ENCODE measurements at regions not wholly inside any gene's neighbourhood (a gene's known extent, or its start where the extent isn't known, plus 50 kb on each side); places are given as distances from the start of the nearest gene placed in this dataset.
"Not testable (repeated sequence)": the region's sequence is repeated elsewhere in the genome, so short reads cannot be mapped to it uniquely, and the experiment has no call there.

GRCh38 chr11:97078443-97078842 is 688.6 kb downstream of the JRKL start:
- no peaks in the 10 kb centered on the region for H3K27me3 ChIP-seq
- intact Hi-C loops (cut with DNase I), result no loop called here
- no peak for DNase-seq
- no peak for TF ChIP-seq POLR2A (IDR thresholded peaks at IDR 0.05)
- no peak for TF ChIP-seq EP300 (IDR thresholded peaks at IDR 0.05)
- TF ChIP-seq CTCF (IDR thresholded peaks at IDR 0.05), result no peak
- H3K27ac ChIP-seq, result no peak overlapping the region
- WGBS, 3 donors, result 40 to 48% (median 42%) methylated on average over 2 of the region's 2 CpGs
- H3K4me1 ChIP-seq (ENCODE audit: insufficient read depth), result no peaks in the 10 kb centered on the region
- H3K9me3 ChIP-seq, result no peaks in the 10 kb centered on the region
- no peak overlapping the region for H3K4me3 ChIP-seq
- no peaks in the 10 kb centered on the region for H3K36me3 ChIP-seq

- no peak overlapping the region for H3K4me3 ChIP-seq
- no peaks in the 10 kb centered on the region for H3K4me1 ChIP-seq (ENCODE audit: insufficient read depth)
- no peak for DNase-seq
- no peaks in the 10 kb centered on the region for H3K9me3 ChIP-seq
- intact Hi-C loops (cut with DNase I), result no loop called here
- H3K27ac ChIP-seq, result no peak overlapping the region
- H3K36me3 ChIP-seq, result no peaks in the 10 kb centered on the region
- TF ChIP-seq EP300 (IDR thresholded peaks at IDR 0.05), result no peak
- TF ChIP-seq CTCF (IDR thresholded peaks at IDR 0.05), result no peak
- TF ChIP-seq POLR2A (IDR thresholded peaks at IDR 0.05), result no peak
- H3K27me3 ChIP-seq, result no peaks in the 10 kb centered on the region
Observed at GRCh38 chr11:97079244-97079643, 689.4 kb downstream of the JRKL start.

GRCh38 chr11:97087419-97087818 is 697.6 kb downstream of the JRKL start:
- 80 to 81% (median 80%) methylated on average over 2 of the region's 2 CpGs for WGBS, 3 donors
- no peak for DNase-seq
- Histone ChIP-seq H3K4me1 (ENCODE audit: insufficient read depth) (no peaks in the 10 kb centered on the region), H3K27ac (no peak overlapping the region), H3K36me3 (no peaks in the 10 kb centered on the region), H3K9me3 (no peaks in the 10 kb centered on the region), H3K4me3 (no peak overlapping the region), H3K27me3 (no peaks in the 10 kb centered on the region)
- intact Hi-C loops (cut with DNase I), result no loop called here
- TF ChIP-seq POLR2A (IDR thresholded peaks at IDR 0.05) (no peak), CTCF (IDR thresholded peaks at IDR 0.05) (no peak), EP300 (IDR thresholded peaks at IDR 0.05) (no peak)

GRCh38 chr11:97092823-97093222 is 703.0 kb downstream of the JRKL start:
- TF ChIP-seq EP300 (IDR thresholded peaks at IDR 0.05) (no peak), POLR2A (IDR thresholded peaks at IDR 0.05) (no peak), CTCF (IDR thresholded peaks at IDR 0.05) (no peak)
- Histone ChIP-seq H3K4me1 (ENCODE audit: insufficient read depth) (no peaks in the 10 kb centered on the region), H3K4me3 (no peak overlapping the region), H3K27me3 (no peaks in the 10 kb centered on the region), H3K9me3 (no peaks in the 10 kb centered on the region), H3K27ac (no peak overlapping the region), H3K36me3 (no peaks in the 10 kb centered on the region)
- intact Hi-C loops (cut with DNase I), result no loop called here
- DNase-seq, result no peak
- WGBS, 3 donors, result 14 to 36% (median 14%) methylated on average over 1 of the region's 1 CpG

GRCh38 chr11:97102180-97102579 is 712.4 kb downstream of the JRKL start:
- H3K27ac ChIP-seq; H3K36me3 ChIP-seq; H3K4me3 ChIP-seq; H3K27me3 ChIP-seq; H3K9me3 ChIP-seq; H3K4me1 ChIP-seq (ENCODE audit: insufficient read depth); DNase-seq; intact Hi-C loops (cut with DNase I): not testable (repeated sequence)
- 92 to 97% (median 93%) methylated on average over 2 to 3 of the region's 3 CpGs for WGBS, 3 donors
